RPMI8226 (cell line): ENCODE measurements at regions not wholly inside any gene's neighbourhood (a gene's known extent, or its start where the extent isn't known, plus 50 kb on each side); places are given as distances from the start of the nearest gene placed in this dataset.

Experiments used
- DNase-seq: peaks from one replicate; pipeline ENCODE4 v3.0.0-alpha.2; 2015

DNA sequence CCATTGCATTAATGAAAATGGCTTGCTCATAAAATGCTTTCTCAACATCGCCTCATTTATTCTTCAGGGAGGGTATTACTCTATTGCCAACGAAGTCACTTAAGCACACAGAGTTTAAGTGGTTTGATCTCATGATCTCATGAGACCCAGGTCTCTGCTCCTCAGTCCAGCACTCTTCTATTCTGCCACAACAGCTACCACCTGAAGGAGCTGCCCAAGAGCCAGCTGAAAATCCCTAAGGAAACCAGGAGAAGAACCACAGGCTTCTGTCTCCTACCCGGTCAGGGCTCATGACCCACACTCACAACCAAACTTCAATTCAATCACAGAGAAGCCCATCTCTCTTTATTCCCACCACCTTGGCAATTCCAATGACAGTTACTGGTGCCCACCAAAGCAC is 85.5 kb upstream of the GPM6B start:
- no peak for DNase-seq

- DNase-seq, result no peak
Measured at GRCh38 chrX:13901354-13901753, 84.5 kb upstream of the GPM6B start.

DNA sequence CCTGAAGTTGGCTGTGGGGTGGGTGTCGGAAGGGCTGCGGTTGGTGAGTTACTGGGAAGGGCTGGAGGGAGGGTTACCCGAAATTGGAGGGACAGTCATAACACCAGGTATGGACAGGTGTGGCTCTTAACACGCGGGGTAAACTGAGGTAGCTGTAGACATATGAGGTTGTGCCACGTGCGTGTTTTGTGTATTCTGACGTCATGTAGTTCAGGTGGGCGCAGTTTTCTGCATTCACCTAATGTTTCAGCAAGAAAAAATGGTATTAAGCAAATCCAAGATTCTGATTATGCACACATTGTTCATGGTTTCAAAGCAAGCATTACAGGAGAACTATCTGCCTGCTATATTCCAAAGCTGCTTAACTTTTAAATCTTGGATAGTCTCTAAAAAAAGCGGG is 83.5 kb upstream of the GPM6B start:
- DNase-seq, result no peak

DNA sequence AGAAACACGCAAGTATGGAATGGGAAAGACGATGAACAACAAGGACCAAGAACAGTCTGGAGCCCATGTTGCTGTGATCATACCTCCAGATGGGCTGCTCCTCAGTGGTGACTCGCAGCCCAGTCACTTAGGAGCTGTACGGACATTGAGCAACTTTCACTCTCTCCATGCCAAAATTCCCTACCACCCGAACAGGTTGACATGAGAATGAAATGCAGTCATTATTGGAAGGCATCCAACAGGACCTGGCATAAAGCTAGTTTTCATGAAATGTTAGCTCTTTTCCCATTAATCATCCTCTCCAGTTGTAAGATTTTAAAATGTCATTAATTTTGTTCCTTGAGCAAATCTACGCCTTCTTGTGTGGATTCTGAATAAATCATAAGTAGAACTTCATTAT is 82.7 kb upstream of the GPM6B start:
- no peak for DNase-seq

DNA sequence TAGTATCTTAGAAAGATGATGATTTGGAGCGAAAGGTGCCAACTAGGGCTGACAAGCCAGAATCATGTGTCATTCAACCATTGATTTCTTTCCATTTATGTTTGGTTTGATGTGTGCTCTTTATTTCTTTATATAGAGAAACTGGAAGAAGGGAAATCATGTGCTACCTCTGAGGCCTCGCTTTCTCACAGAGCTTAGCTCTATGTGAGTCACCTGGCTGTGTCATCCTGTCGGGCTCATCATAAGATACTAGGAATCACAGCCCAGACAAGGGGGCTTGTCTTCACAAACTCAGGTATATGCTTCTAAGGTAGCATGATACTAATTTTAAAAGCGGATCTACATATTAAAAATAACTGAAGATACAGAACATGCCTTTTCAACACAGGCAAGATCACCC is 81.7 kb upstream of the GPM6B start:
- DNase-seq, result no peak

- DNase-seq, result peak; percentile 29
Measured at GRCh38 chrX:13898083-13898482, 81.2 kb upstream of the GPM6B start.

DNA sequence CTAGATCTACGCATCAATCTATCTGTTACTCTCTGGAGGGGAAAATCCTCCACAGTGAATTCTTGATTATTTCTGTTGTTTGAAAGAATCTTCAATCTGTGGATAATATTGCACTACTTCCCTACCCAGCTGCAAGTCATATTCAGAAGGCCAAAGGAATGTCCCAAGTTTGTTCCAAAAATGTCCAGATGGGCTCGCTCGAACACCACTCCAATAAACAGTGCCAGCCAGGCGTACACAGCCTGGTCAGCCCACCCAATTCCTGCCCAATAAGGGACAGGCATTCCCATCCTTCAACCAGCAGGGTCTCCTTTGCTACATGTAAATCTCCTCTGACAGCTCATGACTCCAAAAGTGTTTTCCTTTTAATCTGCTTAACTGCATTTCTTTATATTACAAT is 80.7 kb upstream of the GPM6B start:
- DNase-seq, result no peak

GRCh38 chrX:13894888-13895565 is 78.1 kb upstream of the GPM6B start:
- DNase-seq, result no peak

DNA sequence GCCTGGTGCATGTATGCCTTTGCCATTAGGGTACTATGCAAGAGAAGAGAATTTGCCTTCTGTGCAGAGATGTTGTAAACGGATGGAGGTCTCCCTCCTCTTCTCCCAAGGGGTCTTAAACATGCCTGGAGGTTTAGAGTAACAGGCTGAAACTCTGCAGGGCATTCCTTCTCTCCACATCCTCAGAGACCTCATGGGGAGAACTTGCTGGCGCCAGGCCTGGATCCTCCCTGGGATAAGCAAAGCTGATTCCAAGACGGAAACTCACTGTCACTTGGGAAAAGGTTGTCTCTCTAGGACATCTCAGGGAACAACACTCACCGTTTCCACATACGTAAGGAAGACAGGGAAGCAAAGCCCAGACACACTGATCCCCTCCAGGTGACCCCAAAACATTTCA is 76.9 kb upstream of the GPM6B start:
- no peak for DNase-seq

GRCh38 chrX:13892856-13893255 is 76.0 kb upstream of the GPM6B start:
- no peak for DNase-seq

GRCh38 chrX:13891377-13892140 is 74.7 kb upstream of the GPM6B start:
- no peak for DNase-seq

- DNase-seq, result no peak
Measured at GRCh38 chrX:13890806-13891205, 73.9 kb upstream of the GPM6B start.

GRCh38 chrX:13888284-13888683 is 71.4 kb upstream of the GPM6B start:
- DNase-seq, result no peak

GRCh38 chrX:13885591-13885990 is 68.7 kb upstream of the GPM6B start:
- no peak for DNase-seq

- no peak for DNase-seq
Measured at GRCh38 chrX:13876652-13877051, 59.8 kb upstream of the GPM6B start.

- no peak for DNase-seq
Measured at GRCh38 chrX:13875572-13875971, 58.7 kb upstream of the GPM6B start.

DNA sequence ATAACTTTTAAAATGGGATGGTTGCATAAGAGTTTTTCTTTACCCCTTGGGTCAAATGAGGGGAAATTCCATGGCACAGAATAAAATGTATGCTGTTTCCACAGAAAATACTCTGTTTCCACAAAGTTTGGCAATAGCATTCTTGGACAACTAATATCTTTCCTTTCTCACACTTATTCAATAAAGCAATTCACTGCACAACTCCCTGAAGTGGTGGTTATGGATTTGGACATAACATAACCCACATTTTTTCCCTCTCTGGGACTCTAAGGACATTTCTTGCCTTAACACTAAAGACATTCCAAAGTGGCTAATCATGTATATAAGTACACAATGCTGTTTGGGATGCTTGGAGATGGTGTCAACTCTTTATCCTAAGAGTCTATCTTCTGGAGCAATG is 51.7 kb upstream of the GPM6B start:
- no peak for DNase-seq
